ENCODE measurements at regions not wholly inside any gene's neighbourhood (a gene's known extent, or its start where the extent isn't known, plus 50 kb on each side); places are given as distances from the start of the nearest gene placed in this dataset.

DNA sequence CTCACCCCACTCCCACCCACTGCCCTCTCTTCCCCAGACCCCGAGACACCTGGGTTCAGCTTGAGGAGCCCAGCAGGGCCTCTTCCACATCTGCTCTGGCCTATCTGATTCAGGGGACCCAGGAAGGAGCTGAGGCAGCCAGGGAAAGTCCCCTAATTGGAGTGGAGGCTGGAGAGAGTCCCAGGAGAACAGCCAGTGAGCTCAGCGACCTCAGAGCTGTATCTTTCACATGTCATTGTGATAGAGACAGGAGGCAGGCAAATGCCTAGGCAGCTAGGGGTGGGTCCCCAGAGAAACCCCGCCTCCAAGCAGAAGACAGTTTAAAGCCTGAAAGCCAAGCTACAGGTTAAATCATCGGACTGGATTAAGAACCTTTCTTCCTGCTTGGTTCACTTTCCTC lies 122.7 kb downstream of the MATN1 start:
- Histone ChIP-seq H3K27me3 (no peaks in the 10 kb centered on the region), H3K36me3 (no peaks in the 10 kb centered on the region), H3K9me3 (no peaks in the 10 kb centered on the region), H3K4me3 (replicated peaks in 1 of 3) (no peak overlapping the region), H3K27ac (no peak overlapping the region), H3K4me1 (no peaks in the 10 kb centered on the region)
- TF ChIP-seq, protein P1, sequence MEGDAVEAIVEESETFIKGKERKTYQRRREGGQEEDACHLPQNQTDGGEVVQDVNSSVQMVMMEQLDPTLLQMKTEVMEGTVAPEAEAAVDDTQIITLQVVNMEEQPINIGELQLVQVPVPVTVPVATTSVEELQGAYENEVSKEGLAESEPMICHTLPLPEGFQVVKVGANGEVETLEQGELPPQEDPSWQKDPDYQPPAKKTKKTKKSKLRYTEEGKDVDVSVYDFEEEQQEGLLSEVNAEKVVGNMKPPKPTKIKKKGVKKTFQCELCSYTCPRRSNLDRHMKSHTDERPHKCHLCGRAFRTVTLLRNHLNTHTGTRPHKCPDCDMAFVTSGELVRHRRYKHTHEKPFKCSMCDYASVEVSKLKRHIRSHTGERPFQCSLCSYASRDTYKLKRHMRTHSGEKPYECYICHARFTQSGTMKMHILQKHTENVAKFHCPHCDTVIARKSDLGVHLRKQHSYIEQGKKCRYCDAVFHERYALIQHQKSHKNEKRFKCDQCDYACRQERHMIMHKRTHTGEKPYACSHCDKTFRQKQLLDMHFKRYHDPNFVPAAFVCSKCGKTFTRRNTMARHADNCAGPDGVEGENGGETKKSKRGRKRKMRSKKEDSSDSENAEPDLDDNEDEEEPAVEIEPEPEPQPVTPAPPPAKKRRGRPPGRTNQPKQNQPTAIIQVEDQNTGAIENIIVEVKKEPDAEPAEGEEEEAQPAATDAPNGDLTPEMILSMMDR (IDR thresholded peaks at IDR 0.05): no peak
- DNase-seq: no peak
- 78 to 80% methylated on average over 4 of the region's 4 CpGs for WGBS, 2 donors
- intact Hi-C loops (cut with DNase I): no loop called here

DNA sequence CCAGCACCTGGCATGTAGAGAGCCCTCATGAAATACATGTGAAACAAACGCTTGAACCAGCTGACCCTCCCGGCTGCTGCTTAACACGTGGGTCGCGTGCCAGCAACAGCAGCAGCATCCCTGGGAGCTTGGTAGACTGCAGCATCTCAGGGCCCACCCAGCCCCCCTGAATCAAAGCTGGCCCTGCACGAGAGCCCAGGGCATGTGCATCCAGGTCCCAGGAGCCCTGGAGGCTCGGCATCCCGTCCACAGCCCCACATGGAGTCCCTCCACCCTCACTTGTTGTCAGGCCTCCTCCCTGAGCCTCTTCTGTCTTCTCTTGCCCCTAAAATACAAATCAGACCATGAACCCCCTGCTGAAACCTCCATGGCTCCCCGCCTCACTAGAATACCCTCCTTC lies 123.1 kb downstream of the MATN1 start:
- no peaks in the 10 kb centered on the region for H3K27me3 ChIP-seq
- TF ChIP-seq, protein P1 (IDR thresholded peaks at IDR 0.05): no peak
- no peak for TF ChIP-seq POLR2A (IDR thresholded peaks at IDR 0.05)
- 77 to 79% methylated on average over 6 to 9 of the region's 9 CpGs for WGBS, 2 donors

DNA sequence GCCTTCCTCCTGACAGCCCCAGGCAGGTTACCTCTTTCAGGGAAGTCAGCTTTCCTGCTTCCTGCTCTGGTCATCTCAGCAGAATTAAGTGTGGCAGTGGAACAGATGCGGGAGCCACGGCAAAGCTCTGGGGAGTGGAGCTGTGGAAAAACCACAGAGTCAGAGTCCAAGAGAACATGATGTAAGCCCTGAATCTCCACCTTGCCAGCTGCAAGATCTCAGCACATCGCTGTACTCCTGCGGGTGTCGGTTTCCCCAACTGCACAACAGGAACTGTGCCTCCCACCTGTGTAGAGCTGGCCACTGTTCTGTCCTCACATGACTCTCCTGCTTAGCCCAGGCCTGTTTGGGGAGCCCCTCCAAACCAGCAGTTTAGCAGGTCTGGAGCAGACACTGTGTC lies 123.7 kb downstream of the MATN1 start:
- no peaks in the 10 kb centered on the region for H3K4me1 ChIP-seq
- no peaks in the 10 kb centered on the region for H3K9me3 ChIP-seq
- no peaks in the 10 kb centered on the region for H3K36me3 ChIP-seq
- TF ChIP-seq, protein P1 (IDR thresholded peaks at IDR 0.05): no peak
- TF ChIP-seq POLR2A (IDR thresholded peaks at IDR 0.05): no peak
- 73 to 82% methylated on average over 5 of the region's 5 CpGs for WGBS, 2 donors
- no peak overlapping the region for H3K4me3 ChIP-seq (replicated peaks in 1 of 3)
- no peaks in the 10 kb centered on the region for H3K27me3 ChIP-seq
- DNase-seq: no peak
- H3K27ac ChIP-seq: no peak overlapping the region
- intact Hi-C loops (cut with DNase I): no loop called here

More for the DNA sequence above, 123.1 kb downstream of the MATN1 start:
- DNase-seq: no peak
- H3K27ac ChIP-seq: no peak overlapping the region
- intact Hi-C loops (cut with DNase I): no loop called here
- no peaks in the 10 kb centered on the region for H3K36me3 ChIP-seq
- H3K9me3 ChIP-seq: no peaks in the 10 kb centered on the region
- H3K4me3 ChIP-seq (replicated peaks in 1 of 3): no peak overlapping the region
- no peaks in the 10 kb centered on the region for H3K4me1 ChIP-seq

DNA sequence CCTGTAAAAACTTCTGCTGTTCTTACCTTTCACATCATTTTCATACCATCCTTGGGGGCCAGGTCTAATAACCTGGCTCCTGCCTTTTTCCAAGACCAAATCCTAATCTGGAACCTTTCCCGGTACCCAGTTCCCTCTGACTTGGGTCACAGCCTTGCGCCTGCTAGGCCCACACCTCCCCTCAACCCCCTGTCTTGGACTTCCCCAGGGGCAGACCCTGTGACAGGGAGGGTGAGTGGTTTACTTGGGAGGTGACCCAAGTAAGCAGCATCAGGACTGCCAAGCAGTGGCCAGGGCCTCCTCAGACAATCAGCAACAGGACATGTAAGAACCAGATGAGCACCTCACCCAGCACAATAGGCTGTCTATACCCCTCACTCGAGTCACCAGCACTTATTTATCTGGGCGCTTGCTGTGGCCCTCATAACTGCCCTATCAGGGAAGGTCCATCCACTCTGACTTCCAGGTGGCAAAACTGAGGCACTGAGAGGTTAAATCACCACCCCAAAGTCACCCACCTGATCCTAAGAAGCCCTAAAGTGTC lies 124.7 kb downstream of the MATN1 start:
- Histone ChIP-seq H3K27me3 (no peaks in the 10 kb centered on the region), H3K4me1 (no peaks in the 10 kb centered on the region), H3K9me3 (no peaks in the 10 kb centered on the region), H3K4me3 (replicated peaks in 1 of 3) (no peak overlapping the region), H3K36me3 (no peaks in the 10 kb centered on the region), H3K27ac (no peak overlapping the region)
- WGBS, 2 donors: 76 to 86% methylated on average over 4 of the region's 4 CpGs
- DNase-seq: no peak
- TF ChIP-seq, protein P1 (IDR thresholded peaks at IDR 0.05): no peak
- no peak for TF ChIP-seq POLR2A (IDR thresholded peaks at IDR 0.05)
- intact Hi-C loops (cut with DNase I): no loop called here

DNA sequence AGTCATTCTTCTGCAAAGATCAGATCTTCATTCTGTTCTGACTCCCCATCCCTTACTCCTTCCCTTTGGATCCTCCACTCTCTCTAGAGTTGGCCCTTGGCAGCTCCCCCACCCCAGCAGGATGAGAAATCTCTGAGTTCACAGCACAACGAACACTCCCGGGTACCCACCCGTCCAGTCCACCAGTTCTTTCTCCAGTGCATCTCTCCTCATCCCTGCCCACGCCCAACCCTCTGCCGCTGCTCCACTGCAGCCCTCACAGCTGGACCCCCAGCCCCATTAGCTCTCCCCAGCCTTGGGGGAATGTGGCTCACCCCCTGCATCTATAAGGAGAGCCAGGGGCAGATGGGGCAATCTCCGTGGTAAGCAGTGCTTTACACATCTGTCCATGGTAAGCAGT lies 125.7 kb downstream of the MATN1 start:
- no peaks in the 10 kb centered on the region for H3K4me1 ChIP-seq
- no peaks in the 10 kb centered on the region for H3K36me3 ChIP-seq
- no peaks in the 10 kb centered on the region for H3K27me3 ChIP-seq
- H3K27ac ChIP-seq: no peak overlapping the region
- DNase-seq: no peak
- intact Hi-C loops (cut with DNase I): no loop called here
- no peaks in the 10 kb centered on the region for H3K9me3 ChIP-seq
- WGBS, 2 donors: 50 to 59% methylated on average over 6 of the region's 6 CpGs
- H3K4me3 ChIP-seq (replicated peaks in 1 of 3): no peak overlapping the region
- TF ChIP-seq POLR2A (IDR thresholded peaks at IDR 0.05): no peak
- TF ChIP-seq, protein P1 (IDR thresholded peaks at IDR 0.05): no peak

All from thyroid gland (tissue), 4 donors.